Endothelial cell of hepatic sinusoid (primary cell): ENCODE measurements at regions not wholly inside any gene's neighbourhood (a gene's known extent, or its start where the extent isn't known, plus 50 kb on each side); places are given as distances from the start of the nearest gene placed in this dataset.

Experiments
- in situ Hi-C: cut with HindIII; loops from 2 replicates; pipeline ENCODE4 v1.10.0; 2017; ENCODE audit warnings: low sequenced_read_pairs

DNA sequence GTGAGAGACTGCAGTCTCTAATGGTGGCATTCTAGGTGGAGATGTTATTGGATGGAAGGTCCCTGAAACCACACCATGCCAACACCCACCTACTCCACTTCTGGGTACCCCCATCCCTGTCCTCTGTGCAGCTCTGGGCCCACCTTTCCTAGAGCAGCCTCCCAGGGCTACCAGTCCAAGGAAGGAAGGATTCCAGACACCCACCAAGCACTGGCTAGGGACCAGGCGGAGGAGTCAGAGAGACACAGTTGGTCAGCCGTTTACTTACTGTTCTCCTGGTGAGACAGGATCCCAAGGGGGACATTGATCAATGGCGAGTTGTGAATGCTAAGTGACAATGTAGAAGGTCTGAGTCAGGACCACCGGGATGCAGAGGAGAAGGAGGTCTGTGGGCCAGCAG lies 151.6 kb downstream of the TTC32 start:
- in situ Hi-C loops: no loop called here

DNA sequence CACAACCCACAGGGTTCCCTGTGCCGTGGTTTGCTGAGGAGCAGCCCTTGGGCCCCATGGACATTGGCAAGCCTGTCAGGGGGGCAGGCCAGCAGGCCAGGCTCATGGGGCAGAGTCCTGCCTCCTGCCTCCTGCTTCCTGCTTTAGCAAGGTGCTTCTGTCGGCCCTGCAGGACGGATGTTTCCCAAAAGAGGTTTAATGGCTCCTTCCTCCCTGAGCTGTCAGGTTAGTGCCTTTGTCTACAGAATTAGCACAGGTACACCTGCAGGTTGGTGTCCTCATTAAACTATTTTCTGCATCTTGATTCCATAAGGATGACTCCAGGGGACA lies 152.3 kb downstream of the TTC32 start:
- in situ Hi-C loops: no loop called here

DNA sequence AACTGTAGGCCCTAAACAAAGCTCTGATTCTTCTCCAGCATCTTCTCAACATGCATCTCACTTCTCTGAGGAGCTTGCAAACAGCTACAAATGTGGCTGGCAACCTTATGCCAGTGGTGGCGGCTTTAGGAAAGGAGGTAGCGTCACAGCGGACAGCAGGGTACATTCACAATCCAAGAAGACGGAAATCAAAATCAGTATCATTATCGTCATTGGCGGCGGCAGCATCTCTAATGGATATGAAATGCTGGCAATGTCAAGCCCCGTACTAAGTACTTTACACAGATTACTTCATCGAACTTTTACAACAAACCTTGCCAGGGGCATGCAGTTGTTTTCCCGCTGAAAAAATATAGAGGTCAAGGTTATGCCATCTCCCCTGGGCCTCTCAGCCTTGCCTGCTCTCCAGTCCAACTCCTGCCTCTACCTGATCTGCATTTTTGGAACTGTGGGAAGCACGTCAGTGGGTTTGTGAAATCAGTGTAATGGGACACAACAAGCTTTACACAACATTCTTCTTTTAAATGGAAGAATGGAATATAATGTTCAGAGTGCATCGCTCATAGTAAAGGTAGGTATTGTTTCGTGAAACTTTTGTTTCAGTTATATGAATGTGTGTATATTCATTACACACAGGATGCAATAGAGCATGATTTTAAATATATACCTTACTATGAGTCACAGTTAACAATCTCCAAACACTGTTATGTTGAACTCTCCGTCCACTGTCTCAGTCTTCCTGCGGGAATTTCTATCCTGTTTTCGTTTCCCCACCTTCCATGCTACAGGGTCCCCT lies 152.9 kb downstream of the TTC32 start:
- in situ Hi-C loops: no loop called here

GRCh38 chr2:19748073-19748375 lies 153.8 kb downstream of the TTC32 start:
- in situ Hi-C loops: no loop called here

DNA sequence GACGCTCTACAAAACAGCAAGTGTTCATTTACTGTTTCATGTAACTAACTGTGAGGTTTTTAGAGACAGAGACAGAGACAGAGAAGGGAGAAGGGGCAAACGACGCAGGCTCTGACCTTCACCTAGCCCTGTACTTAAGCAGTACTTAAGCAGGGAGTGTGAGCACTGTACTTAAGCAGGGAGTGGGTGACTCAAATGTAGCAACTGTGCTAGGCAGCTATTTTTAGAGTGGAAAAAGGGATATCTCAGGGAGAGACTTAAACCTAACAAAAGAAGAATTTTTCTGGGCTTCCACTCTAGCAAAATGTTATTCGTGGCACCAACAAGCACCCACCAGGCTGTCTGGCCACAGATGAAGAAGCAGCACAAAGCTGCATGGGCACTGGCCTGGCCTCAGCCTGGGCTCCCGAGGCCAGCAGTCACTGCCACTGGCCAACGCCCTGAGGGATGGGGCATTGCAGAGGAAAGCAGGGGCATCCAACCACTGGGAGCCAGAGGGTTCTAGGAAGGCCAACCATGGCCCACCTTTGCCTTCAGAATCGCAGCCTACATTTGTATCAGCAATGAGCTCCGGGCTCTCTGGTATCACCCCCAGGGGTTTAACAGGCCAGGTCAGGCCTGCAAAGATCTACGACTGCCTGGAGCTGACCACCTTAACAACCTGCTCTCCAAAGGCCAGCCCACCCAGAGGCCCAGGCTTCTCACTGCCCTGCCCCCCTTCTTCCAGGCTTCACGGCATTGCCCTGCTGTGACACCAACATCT lies 154.3 kb downstream of the TTC32 start:
- in situ Hi-C loops: no loop called here

- in situ Hi-C loops: no loop called here
Observed at GRCh38 chr2:19746611-19747309, 155.0 kb downstream of the TTC32 start.

GRCh38 chr2:19746137-19746600 lies 155.6 kb downstream of the TTC32 start:
- in situ Hi-C loops: no loop called here

GRCh38 chr2:19745318-19746136 lies 156.3 kb downstream of the TTC32 start:
- in situ Hi-C loops: no loop called here

DNA sequence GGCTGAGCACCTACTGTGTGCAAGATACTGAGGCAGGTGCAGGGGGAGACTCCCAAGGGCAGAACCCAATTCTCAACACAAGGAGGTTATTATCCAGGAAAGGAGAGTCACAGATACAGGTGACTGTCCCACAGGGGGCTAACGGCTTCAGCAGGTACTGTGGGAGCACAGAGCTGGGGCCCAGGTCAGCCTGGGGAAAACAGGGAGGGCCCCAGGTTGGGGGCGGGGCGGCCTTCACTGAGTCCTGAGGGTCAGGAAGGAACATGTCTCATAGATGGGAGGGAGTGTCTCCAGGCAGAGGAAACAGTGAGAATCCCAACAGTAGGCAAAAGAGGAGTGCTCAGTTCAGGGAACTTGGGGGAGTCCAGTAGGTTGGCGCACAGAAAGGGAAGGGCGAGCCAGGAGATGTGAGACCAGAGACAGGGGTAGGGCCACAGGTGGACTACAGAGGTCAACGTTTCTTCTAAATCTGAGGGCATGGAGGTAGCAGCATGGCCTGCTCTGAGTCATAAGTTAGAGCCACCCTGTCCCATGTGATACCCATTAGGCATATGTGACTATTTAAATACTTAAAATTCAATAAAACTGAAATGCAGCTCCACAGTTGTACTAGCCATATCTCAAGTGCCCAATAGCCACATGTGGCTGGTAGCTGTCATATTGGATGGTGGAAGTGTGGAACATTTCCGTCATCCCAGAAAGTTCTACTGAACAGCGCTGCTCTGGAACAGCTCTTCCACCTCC lies 157.2 kb downstream of the TTC32 start:
- in situ Hi-C loops: no loop called here

DNA sequence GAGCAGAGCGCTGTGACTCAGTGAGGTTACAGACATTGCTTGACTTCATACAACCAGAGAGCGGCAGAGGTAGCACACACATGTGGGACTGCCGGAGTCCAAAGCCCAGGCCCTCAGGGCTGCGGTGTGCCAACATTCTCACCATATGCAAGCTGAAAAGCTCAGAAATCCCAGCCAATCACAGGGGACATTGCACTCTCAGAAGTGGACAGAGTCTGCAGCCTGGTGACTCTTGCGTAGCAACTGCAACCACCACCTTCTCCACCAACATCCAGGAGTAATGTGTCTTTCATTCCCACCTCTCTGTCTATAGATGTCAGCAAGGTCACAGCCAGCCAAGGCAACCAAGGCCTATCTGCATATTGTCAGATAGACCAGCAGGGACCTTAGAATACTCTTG lies 158.1 kb downstream of the TTC32 start:
- in situ Hi-C loops: no loop called here

DNA sequence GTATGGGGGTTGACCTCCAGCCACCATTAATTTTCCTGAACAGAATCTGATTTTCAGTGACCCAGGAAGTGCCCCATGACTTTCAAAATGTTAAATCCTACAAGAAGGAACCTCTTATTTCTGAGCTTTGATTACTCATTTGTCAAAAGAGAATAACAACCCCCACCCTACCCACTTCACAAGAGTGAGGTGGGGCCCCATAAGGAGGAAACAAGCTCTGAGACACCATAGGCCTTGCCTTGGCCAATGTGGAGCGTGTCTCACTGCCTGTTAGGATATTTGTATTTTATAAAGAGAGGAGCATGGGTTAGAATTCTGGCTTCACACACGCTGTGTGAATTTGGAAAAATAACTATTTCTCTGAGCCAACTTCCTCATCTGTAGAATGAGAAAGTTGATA lies 158.9 kb downstream of the TTC32 start:
- in situ Hi-C loops: no loop called here

DNA sequence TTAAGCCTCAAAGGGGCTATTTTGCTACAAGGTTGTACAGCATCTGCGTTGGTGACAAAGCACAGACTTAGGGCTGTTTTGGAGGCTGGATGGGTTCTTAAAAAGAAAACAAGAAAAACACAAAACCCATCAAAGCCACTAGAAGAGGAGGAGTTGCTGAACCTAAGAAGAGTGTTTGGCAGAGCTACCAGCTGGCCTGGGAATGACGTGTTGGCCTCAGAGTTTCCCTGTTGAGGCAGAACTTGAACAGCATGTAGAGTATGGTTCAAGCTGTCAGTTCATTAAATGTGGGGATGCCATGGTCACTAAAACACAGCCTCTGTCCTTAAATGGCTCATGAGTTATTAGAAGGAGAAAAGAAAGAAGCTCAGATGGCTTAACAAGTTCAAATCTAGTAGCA lies 162.5 kb downstream of the TTC32 start:
- in situ Hi-C loops: no loop called here

GRCh38 chr2:19738707-19739106 lies 163.1 kb downstream of the TTC32 start:
- in situ Hi-C loops: no loop called here

DNA sequence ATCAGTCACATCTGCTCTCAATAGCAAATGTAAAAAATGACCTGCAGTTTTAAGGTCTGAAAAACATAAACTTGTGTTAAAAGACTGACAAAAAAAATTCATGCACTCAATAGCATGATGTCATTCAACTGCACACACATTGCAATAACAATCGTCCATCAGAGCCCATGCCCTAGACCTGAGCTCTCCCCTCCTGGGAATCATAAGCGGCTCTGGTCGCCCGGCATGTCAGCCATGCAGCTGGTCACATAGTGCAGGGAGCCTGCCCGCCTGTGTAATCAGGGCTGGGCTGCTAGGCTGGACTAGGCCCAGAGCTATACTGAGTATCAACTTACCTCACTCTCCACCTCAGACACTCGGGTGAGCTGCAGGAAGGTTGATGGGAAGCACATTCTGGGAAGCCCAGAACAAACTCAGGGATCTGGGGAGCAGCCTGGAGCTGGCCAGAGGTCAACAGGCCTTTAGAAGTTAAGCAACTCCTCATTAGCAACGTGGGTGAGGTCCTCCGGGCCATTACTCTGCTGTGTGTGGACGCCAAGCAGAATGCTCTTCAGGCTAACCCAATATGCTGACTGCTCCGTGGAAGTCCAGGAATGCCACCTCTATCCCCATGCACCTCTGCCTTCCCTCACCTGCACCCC lies 165.5 kb downstream of the TTC32 start:
- in situ Hi-C loops: no loop called here

DNA sequence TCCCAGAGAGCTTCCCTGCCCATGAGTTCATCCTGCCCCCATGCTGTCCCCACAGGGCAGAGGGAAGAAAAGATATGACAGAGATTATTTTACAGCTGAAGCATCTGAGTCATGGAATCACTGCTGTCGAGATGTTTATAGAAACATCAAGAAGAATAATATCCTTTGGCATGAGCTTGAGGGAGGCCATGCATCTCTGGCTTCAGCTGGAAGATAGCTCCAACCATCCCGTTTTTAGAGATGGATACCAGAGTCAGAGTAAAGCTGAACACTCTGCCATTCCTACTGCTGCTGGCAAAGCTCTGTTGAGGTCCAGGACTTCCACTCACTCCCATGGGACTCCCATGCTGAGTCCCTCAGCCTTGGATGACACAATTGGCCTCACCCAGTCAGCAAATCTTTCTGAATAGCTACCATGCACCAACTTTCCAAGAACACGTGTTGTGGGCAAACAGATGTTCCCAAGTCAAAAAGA lies 167.8 kb downstream of the TTC32 start:
- in situ Hi-C loops: no loop called here

GRCh38 chr2:19733390-19733789 lies 168.4 kb downstream of the TTC32 start:
- in situ Hi-C loops: no loop called here

DNA sequence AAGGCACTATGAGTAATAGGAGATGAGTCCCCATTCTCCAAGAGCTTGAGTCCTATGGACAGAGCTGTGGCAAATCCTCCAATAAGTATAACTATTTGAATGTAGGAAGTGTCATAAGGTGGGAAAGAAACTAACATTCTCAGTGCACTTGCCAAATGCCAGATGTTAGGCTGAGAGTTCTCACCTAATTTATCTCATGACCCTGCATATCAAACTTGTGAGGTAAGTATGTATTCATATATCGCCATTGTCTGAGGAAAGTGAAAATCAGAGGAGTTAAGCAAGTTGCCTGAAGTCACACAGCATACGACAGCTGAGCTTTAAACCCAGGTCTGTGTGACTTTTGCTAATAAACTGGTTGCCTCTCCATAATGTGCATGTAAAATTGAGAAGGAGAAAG lies 169.5 kb downstream of the TTC32 start:
- in situ Hi-C loops: no loop called here

GRCh38 chr2:19731515-19731914 lies 170.3 kb downstream of the TTC32 start:
- in situ Hi-C loops: no loop called here

GRCh38 chr2:19731037-19731436 lies 170.7 kb downstream of the TTC32 start:
- in situ Hi-C loops: no loop called here

GRCh38 chr2:19728125-19728524 lies 173.7 kb downstream of the TTC32 start:
- in situ Hi-C loops: no loop called here
